HCT116 (cell line): ENCODE measurements at regions not wholly inside any gene's neighbourhood (a gene's known extent, or its start where the extent isn't known, plus 50 kb on each side); places are given as distances from the start of the nearest gene placed in this dataset.
"Not testable (repeated sequence)": the region's sequence is repeated elsewhere in the genome, so short reads cannot be mapped to it uniquely, and the experiment has no call there.

Experiments
- ATAC-seq: fragments of 200-7000 bp; cut with Tn5 transposase; 2 replicates; pipeline ENCODE4 v1.9.1; 2020; ENCODE audit warnings: mild to moderate bottlenecking, moderate library complexity
- BruUV-seq: library from RNA; stranded (reverse); fragments of 400-500 nt; replicated peaks from 2 replicates; lab custom pipeline; 2021; lab: Mats Ljungman, UMichigan
- CTCF ChIA-PET: fragments of 300-600 bp; sonication (Branson Sonifier 250); formaldehyde crosslinking; loops from one replicate; lab custom pipeline; 2021; ENCODE audit warnings: antibody characterized with exemption; lab: Charles Lee
- POLR2A ChIA-PET: fragments of 300-600, 350-600 bp; sonication (Branson Sonifier 250); formaldehyde crosslinking; loops from one replicate; lab custom pipeline; 2021; ENCODE audit warnings: antibody characterized with exemption; lab: Charles Lee
- RAD21 ChIA-PET, 2 experiments: fragments of 300-600 bp; sonication (Branson Sonifier 250); formaldehyde crosslinking; loops; one replicate each; lab custom pipeline; 2023; ENCODE audit warnings: low total read pairs in 2 of 2; ENCODE audit not compliant: uncharacterized antibody in 2 of 2, unreplicated experiment in 2 of 2, low non-redundant PET in 1 of 2; lab: Charles Lee
- DNase-seq: peaks from one replicate; pipeline ENCODE4 v3.0.0-alpha.2; 2010; ENCODE audit warnings: low read depth, low spot score
- H2AFZ ChIP-seq: fragments of 200-600 bp; shearing (Covaris generic), sonication (generic); 2 replicates; pipeline ENCODE4 v1.6.1; 2017; ENCODE audit warnings: low read depth, mixed run types, mixed read lengths, antibody characterized with exemption, low read length; ENCODE audit not compliant: poor library complexity, severe bottlenecking
- H3K27ac ChIP-seq: 2 replicates; pipeline ENCODE4 v1.5.1; 2012; ENCODE audit warnings: low read depth, low read length
- H3K27me3 ChIP-seq: fragments of 200-600 bp; sonication (generic); 2 replicates; pipeline ENCODE4 v1.6.1; 2016; ENCODE audit warnings: mixed run types, low read length, mixed read lengths; ENCODE audit not compliant: insufficient read depth
- H3K36me3 ChIP-seq, 2 experiments: fragments of 200-500 bp in 1 of 2; fragments of 200-600 bp in 1 of 2; sonication (Bioruptor generic) in 1 of 2; sonication (generic) in 1 of 2; 2 replicates each; pipeline versions ENCODE4 v1.5.1 to v1.6.1; 2014 to 2016; ENCODE audit warnings: low read length in 2 of 2, inconsistent platforms in 1 of 2, mixed read lengths in 1 of 2, mixed run types in 1 of 2; ENCODE audit not compliant: insufficient read depth in 2 of 2, control insufficient read depth in 1 of 2
- H3K4me1 ChIP-seq, 2 experiments: fragments of 200-600 bp in 1 of 2; sonication (generic) in 1 of 2; 2 replicates each; pipeline versions ENCODE4 v1.5.1 to v1.6.1; 2012 to 2017; ENCODE audit warnings: low read length in 2 of 2, inconsistent platforms in 1 of 2, mild to moderate bottlenecking in 1 of 2, mixed read lengths in 1 of 2, mixed run types in 1 of 2, moderate library complexity in 1 of 2; ENCODE audit not compliant: insufficient read depth in 2 of 2, control insufficient read depth in 1 of 2
- H3K4me2 ChIP-seq: fragments of 200-600 bp; sonication (generic); 2 replicates; pipeline ENCODE4 v1.6.1; 2017; ENCODE audit warnings: mixed run types, low read length, mixed read lengths
- H3K4me3 ChIP-seq, 2 experiments: fragments of 200-600 bp in 1 of 2; sonication (generic) in 1 of 2; replicated peaks in 1 of 2; 2 replicates each; pipeline ENCODE4 v1.5.1; 2011 to 2016; ENCODE audit warnings: low read length in 2 of 2, control low read depth in 1 of 2, low read depth in 1 of 2, mild to moderate bottlenecking in 1 of 2, mixed read lengths in 1 of 2, mixed run types in 1 of 2
- H3K79me2 ChIP-seq: fragments of 200-600 bp; sonication (generic); 2 replicates; pipeline ENCODE4 v1.6.1; 2017; ENCODE audit warnings: mild to moderate bottlenecking, mixed run types, low read length, moderate library complexity, mixed read lengths; ENCODE audit not compliant: insufficient read depth
- H3K9ac ChIP-seq: fragments of 200-600 bp; sonication (generic); 2 replicates; pipeline ENCODE4 v1.6.1; 2016; ENCODE audit warnings: low read length, mixed read lengths
- H3K9me2 ChIP-seq: fragments of 200-600 bp; sonication (generic), shearing (Covaris generic); 2 replicates; pipeline ENCODE4 v1.6.1; 2017; ENCODE audit warnings: mixed run types, mild to moderate bottlenecking, moderate library complexity; ENCODE audit not compliant: insufficient read depth
- H3K9me3 ChIP-seq, 2 experiments: fragments of 200-500 bp in 1 of 2; fragments of 200-600 bp in 1 of 2; sonication (Bioruptor generic) in 1 of 2; sonication (generic) in 1 of 2; 2 replicates each; pipeline ENCODE4 v1.6.1; 2014 to 2017; ENCODE audit warnings: low read length in 2 of 2, mixed read lengths in 2 of 2, inconsistent platforms in 1 of 2, low read depth in 1 of 2, mild to moderate bottlenecking in 1 of 2, mixed run types in 1 of 2, moderate library complexity in 1 of 2; ENCODE audit not compliant: control insufficient read depth in 1 of 2, insufficient read depth in 1 of 2
- H4K20me1 ChIP-seq: fragments of 200-600 bp; sonication (generic), shearing (Covaris generic); 2 replicates; pipeline ENCODE4 v1.6.1; 2017; ENCODE audit warnings: mixed run types, mild to moderate bottlenecking, moderate library complexity; ENCODE audit not compliant: insufficient read depth
- EZH2phosphoT487 ChIP-seq: fragments of 200-600 bp; IDR thresholded peaks from 2 replicates; pipeline ENCODE4 v1.6.1; 2018; ENCODE audit warnings: antibody characterized with exemption, borderline replicate concordance
- POLR2A ChIP-seq: IDR thresholded peaks from 2 replicates; pipeline ENCODE4 v1.7.0; 2011; ENCODE audit warnings: borderline replicate concordance; ENCODE audit not compliant: insufficient read depth, insufficient read length; ENCODE audit errors: extremely low read depth
- SRF ChIP-seq: IDR thresholded peaks from 2 replicates; pipeline ENCODE4 v1.6.1; 2012; ENCODE audit warnings: low read depth
- intact Hi-C: fragments of 100-400 bp; cut with micrococcal nuclease; formaldehyde crosslinking; loops from 2 replicates; pipeline ENCODE4 v1.10.0; 2022
- TF ChIP-seq, protein P1 (sequence below): IDR thresholded peaks from 2 replicates; pipeline ENCODE4 v1.6.1; 2012
- TF ChIP-seq, protein P2 (sequence below): IDR thresholded peaks from 2 replicates; pipeline ENCODE4 v1.6.1; 2012; ENCODE audit warnings: low read depth

DNA sequence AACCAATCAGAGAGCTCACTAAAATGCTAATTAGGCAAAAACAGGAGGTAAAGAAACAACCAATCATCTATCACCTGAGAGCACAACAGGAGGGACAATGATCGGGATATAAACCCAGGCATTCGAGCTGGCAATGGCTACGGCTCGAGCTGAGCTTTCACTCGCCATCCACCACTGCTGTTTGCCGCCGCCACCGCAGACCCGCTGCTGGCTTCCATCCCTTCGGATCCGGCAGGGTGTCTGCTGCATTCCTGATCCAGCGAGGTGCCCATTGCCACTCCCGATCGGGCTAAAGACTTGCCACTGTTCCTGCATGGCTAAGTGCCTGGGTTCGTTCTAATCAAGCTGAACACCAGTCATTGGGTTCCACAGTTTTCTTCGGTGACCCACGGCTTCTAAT is 236.7 kb upstream of the DLGAP1 start:
- POLR2A ChIA-PET: no interaction called here
- no peak for ATAC-seq
- Histone ChIP-seq H3K9me2 (no peaks in the 10 kb centered on the region), H3K79me2 (no peaks in the 10 kb centered on the region), H3K27me3 (no peaks in the 10 kb centered on the region), H3K9me3 (no peaks in the 10 kb centered on the region; a peak in 1 of 4 replicates), H2AFZ (no peak overlapping the region)
- TF ChIP-seq EZH2phosphoT487: no peak
- TF ChIP-seq, protein P1, sequence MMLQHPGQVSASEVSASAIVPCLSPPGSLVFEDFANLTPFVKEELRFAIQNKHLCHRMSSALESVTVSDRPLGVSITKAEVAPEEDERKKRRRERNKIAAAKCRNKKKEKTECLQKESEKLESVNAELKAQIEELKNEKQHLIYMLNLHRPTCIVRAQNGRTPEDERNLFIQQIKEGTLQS: no peak
- TF ChIP-seq, protein P2, sequence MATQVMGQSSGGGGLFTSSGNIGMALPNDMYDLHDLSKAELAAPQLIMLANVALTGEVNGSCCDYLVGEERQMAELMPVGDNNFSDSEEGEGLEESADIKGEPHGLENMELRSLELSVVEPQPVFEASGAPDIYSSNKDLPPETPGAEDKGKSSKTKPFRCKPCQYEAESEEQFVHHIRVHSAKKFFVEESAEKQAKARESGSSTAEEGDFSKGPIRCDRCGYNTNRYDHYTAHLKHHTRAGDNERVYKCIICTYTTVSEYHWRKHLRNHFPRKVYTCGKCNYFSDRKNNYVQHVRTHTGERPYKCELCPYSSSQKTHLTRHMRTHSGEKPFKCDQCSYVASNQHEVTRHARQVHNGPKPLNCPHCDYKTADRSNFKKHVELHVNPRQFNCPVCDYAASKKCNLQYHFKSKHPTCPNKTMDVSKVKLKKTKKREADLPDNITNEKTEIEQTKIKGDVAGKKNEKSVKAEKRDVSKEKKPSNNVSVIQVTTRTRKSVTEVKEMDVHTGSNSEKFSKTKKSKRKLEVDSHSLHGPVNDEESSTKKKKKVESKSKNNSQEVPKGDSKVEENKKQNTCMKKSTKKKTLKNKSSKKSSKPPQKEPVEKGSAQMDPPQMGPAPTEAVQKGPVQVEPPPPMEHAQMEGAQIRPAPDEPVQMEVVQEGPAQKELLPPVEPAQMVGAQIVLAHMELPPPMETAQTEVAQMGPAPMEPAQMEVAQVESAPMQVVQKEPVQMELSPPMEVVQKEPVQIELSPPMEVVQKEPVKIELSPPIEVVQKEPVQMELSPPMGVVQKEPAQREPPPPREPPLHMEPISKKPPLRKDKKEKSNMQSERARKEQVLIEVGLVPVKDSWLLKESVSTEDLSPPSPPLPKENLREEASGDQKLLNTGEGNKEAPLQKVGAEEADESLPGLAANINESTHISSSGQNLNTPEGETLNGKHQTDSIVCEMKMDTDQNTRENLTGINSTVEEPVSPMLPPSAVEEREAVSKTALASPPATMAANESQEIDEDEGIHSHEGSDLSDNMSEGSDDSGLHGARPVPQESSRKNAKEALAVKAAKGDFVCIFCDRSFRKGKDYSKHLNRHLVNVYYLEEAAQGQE: no peak
- TF ChIP-seq SRF: no peak
- TF ChIP-seq POLR2A: no peak
- TF ChIP-seq, all 23 proteins: peak for 0
- Histone ChIP-seq H3K36me3 (no peaks in the 10 kb centered on the region), H3K27ac (no peak overlapping the region), H4K20me1 (no peaks in the 10 kb centered on the region), H3K4me2 (no peak overlapping the region), H3K9ac (no peak overlapping the region), H3K4me1 (no peaks in the 10 kb centered on the region), H3K4me3 (no peak overlapping the region)
- DNase-seq: no peak
- CTCF ChIA-PET: no interaction called here
- BruUV-seq: no TSS peak
- RAD21 ChIA-PET: no interaction called here
- intact Hi-C loops: no loop called here

DNA sequence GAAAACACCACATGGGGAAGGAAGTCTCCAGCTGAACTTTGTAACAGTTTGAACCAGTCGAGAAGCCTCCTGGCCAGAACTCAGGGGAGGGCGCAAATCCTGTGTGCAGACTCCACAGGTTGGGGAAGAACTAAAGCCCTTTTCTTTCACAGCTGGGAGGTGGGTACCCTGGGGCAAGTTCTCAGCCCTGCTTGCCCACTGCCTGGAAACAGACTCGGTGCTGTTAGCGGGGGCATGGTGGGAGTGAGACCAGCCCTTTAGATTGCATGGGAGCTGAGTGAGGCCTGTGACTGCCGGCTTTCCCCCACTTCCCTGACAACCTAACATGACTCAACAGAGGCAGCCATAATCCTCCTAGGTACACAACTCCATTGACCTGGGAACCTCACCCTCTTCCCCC is 223.6 kb upstream of the DLGAP1 start:
- H3K4me2 ChIP-seq, H4K20me1 ChIP-seq, ATAC-seq, CTCF ChIA-PET, H2AFZ ChIP-seq, H3K27me3 ChIP-seq, H3K4me3 ChIP-seq, H3K9ac ChIP-seq, H3K9me2 ChIP-seq, H3K79me2 ChIP-seq, H3K27ac ChIP-seq, DNase-seq, H3K36me3 ChIP-seq, H3K4me1 ChIP-seq, POLR2A ChIA-PET, intact Hi-C loops, RAD21 ChIA-PET, BruUV-seq: not testable (repeated sequence)
- peaks cover 0 to 19% of the 10 kb centered on the region in 2 experiments; a peak in 2 of 4 replicates for H3K9me3 ChIP-seq
